DND-41 (cell line): ENCODE measurements at regions not wholly inside any gene's neighbourhood (a gene's known extent, or its start where the extent isn't known, plus 50 kb on each side); places are given as distances from the start of the nearest gene placed in this dataset.

Experiments used
- CTCF ChIP-seq: IDR thresholded peaks from 2 replicates; pipeline ENCODE4 v1.5.1; 2012; ENCODE audit warnings: borderline replicate concordance, low read length, moderate library complexity, mild to moderate bottlenecking; ENCODE audit not compliant: poor library complexity, severe bottlenecking; ENCODE audit errors: extremely low read depth
- EZH2 ChIP-seq: IDR thresholded peaks from 3 replicates; pipeline ENCODE4 v1.6.1; 2012; ENCODE audit warnings: borderline replicate concordance, low read depth, mild to moderate bottlenecking, moderate library complexity, low read length, inconsistent platforms; ENCODE audit not compliant: severe bottlenecking

- TF ChIP-seq CTCF: no peak
- TF ChIP-seq EZH2: no peak
These were observed 295.7 kb downstream of the SOX2 start for GRCh38 chr3:182007441-182007840.
